ENCODE measurements at regions not wholly inside any gene's neighbourhood (a gene's known extent, or its start where the extent isn't known, plus 50 kb on each side); places are given as distances from the start of the nearest gene placed in this dataset.
"Not testable (repeated sequence)": the region's sequence is repeated elsewhere in the genome, so short reads cannot be mapped to it uniquely, and the experiment has no call there.

GRCh38 chr12:118541934-118542333 lies 165.6 kb downstream of the SUDS3 start:
- H3K27ac ChIP-seq, result no peak overlapping the region
- no peaks in the 10 kb centered on the region for H3K36me3 ChIP-seq
- H3K4me3 ChIP-seq, result no peak overlapping the region
- no peaks in the 10 kb centered on the region for H3K27me3 ChIP-seq
- H3K4me1 ChIP-seq, result no peaks in the 10 kb centered on the region
- intact Hi-C loops (cut with DNase I; ENCODE audit: low total_unique reads), result no loop called here
- no peaks in the 10 kb centered on the region for H3K9me3 ChIP-seq
- TF ChIP-seq CTCF (IDR thresholded peaks at IDR 0.05), result no peak
- no peak for DNase-seq

- no peak overlapping the region for H3K4me3 ChIP-seq
- H3K9me3 ChIP-seq, result peaks cover 0 to 5% of the 10 kb centered on the region in 2 donors
- intact Hi-C loops (cut with DNase I; ENCODE audit: low total_unique reads), result no loop called here
- H3K4me1 ChIP-seq, result no peaks in the 10 kb centered on the region
- no peak for DNase-seq
- TF ChIP-seq CTCF (IDR thresholded peaks at IDR 0.05), result no peak
- H3K27me3 ChIP-seq, result no peaks in the 10 kb centered on the region
- H3K27ac ChIP-seq, result no peak overlapping the region
- no peaks in the 10 kb centered on the region for H3K36me3 ChIP-seq
Measured at GRCh38 chr12:118543651-118544050, 167.3 kb downstream of the SUDS3 start.

- Histone ChIP-seq H3K4me1 (no peaks in the 10 kb centered on the region), H3K27me3 (no peaks in the 10 kb centered on the region), H3K9me3 (peaks cover 0 to 5% of the 10 kb centered on the region in 2 donors), H3K27ac (no peak overlapping the region), H3K36me3 (no peaks in the 10 kb centered on the region), H3K4me3 (no peak overlapping the region)
- no peak for DNase-seq
- TF ChIP-seq POLR2A (IDR thresholded peaks at IDR 0.05), result no peak
- TF ChIP-seq CTCF (IDR thresholded peaks at IDR 0.05), result no peak
- intact Hi-C loops (cut with DNase I; ENCODE audit: low total_unique reads), result no loop called here
Measured at GRCh38 chr12:118544569-118544968, 168.2 kb downstream of the SUDS3 start.

- intact Hi-C loops (cut with DNase I; ENCODE audit: low total_unique reads); H3K27me3 ChIP-seq; H3K27ac ChIP-seq; H3K9me3 ChIP-seq; DNase-seq; H3K4me3 ChIP-seq; H3K36me3 ChIP-seq; H3K4me1 ChIP-seq: not testable (repeated sequence)
Measured at GRCh38 chr12:118547606-118548005, 171.3 kb downstream of the SUDS3 start.

GRCh38 chr12:118548887-118549509 lies 172.6 kb downstream of the SUDS3 start:
- no peaks in the 10 kb centered on the region for H3K4me1 ChIP-seq
- TF ChIP-seq POLR2A (IDR thresholded peaks at IDR 0.05) (no peak), CTCF (IDR thresholded peaks at IDR 0.05) (no peak)
- intact Hi-C loops (cut with DNase I; ENCODE audit: low total_unique reads), result no loop called here
- peaks cover 0 to 5% of the 10 kb centered on the region in 2 donors for H3K9me3 ChIP-seq
- no peaks in the 10 kb centered on the region for H3K27me3 ChIP-seq
- no peak overlapping the region for H3K27ac ChIP-seq
- no peak for DNase-seq
- no peaks in the 10 kb centered on the region for H3K36me3 ChIP-seq
- H3K4me3 ChIP-seq, result no peak overlapping the region

- Histone ChIP-seq H3K36me3 (no peaks in the 10 kb centered on the region), H3K27me3 (no peaks in the 10 kb centered on the region), H3K4me3 (no peak overlapping the region), H3K4me1 (no peaks in the 10 kb centered on the region), H3K9me3 (peaks cover 0 to 5% of the 10 kb centered on the region in 2 donors), H3K27ac (no peak overlapping the region)
- intact Hi-C loops (cut with DNase I; ENCODE audit: low total_unique reads), result no loop called here
- TF ChIP-seq POLR2A (IDR thresholded peaks at IDR 0.05) (no peak), CTCF (IDR thresholded peaks at IDR 0.05) (no peak)
- no peak for DNase-seq
Measured at GRCh38 chr12:118549510-118549980, 173.2 kb downstream of the SUDS3 start.

Data from uterus (tissue), 3 donors.